ENCODE measurements at regions not wholly inside any gene's neighbourhood (a gene's known extent, or its start where the extent isn't known, plus 50 kb on each side); places are given as distances from the start of the nearest gene placed in this dataset.

- TF ChIP-seq CTCF (IDR thresholded peaks at IDR 0.05) (no peak), ZFX (IDR thresholded peaks at IDR 0.05; ENCODE audit: borderline replicate concordance) (no peak)
Measured at GRCh38 chr14:85027681-85028370, 502.1 kb upstream of the FLRT2 start.

Data from 22Rv1 (cell line).